Astrocyte of the cerebellum (primary cell): ENCODE measurements at regions not wholly inside any gene's neighbourhood (a gene's known extent, or its start where the extent isn't known, plus 50 kb on each side); places are given as distances from the start of the nearest gene placed in this dataset.

Experiments used
- DNase-seq: peaks from one replicate; pipeline ENCODE4 v3.0.0-alpha.2; 2011; ENCODE audit warnings: low read depth
- H3K4me3 ChIP-seq: 2 replicates; pipeline ENCODE4 v1.5.1; 2011; ENCODE audit warnings: mild to moderate bottlenecking, low read depth, low read length, moderate library complexity
- CTCF ChIP-seq: IDR thresholded peaks from 2 replicates; pipeline ENCODE4 v1.5.1; 2012; ENCODE audit warnings: low read length, low read depth, moderate library complexity, mild to moderate bottlenecking; ENCODE audit errors: missing control alignments
- in situ Hi-C: cut with HindIII; loops from 2 replicates; pipeline ENCODE4 v1.10.0; 2017; ENCODE audit warnings: low sequenced_read_pairs

- TF ChIP-seq CTCF, result no peak
- DNase-seq, result no peak
- no peak overlapping the region for H3K4me3 ChIP-seq
- in situ Hi-C loops, result no loop called here
Measured at GRCh38 chr2:167501618-167502017, 613.3 kb downstream of the XIRP2 start.

DNA sequence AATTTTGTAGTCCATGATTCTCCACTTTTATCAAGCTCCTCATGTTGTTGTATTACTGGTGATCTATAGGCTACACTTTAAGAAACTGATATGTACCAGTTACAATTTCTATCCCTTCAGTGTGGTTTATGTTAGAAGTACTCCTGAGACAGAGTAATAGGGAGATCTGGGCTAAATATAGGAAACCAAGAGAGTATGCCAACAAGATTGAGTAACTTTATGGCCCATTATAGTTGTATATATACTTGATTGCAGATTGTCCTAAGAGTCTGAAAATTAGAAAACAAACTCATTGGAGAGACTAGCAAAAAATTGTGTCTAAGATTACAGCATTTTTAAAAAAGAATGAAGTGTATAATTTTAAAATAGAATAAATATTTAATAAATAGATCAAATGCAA is 605.6 kb downstream of the XIRP2 start:
- no peak for DNase-seq
- in situ Hi-C loops, result no loop called here
- TF ChIP-seq CTCF, result no peak
- H3K4me3 ChIP-seq, result no peak overlapping the region

- H3K4me3 ChIP-seq, result no peak overlapping the region
- in situ Hi-C loops, result no loop called here
- no peak for TF ChIP-seq CTCF
- peak; percentile 8 for DNase-seq
Measured at GRCh38 chr2:167492486-167492885, 604.2 kb downstream of the XIRP2 start.

GRCh38 chr2:167491788-167492187 is 603.5 kb downstream of the XIRP2 start:
- no peak for DNase-seq
- in situ Hi-C loops, result no loop called here
- H3K4me3 ChIP-seq, result no peak overlapping the region
- no peak for TF ChIP-seq CTCF

GRCh38 chr2:167490455-167490854 is 602.2 kb downstream of the XIRP2 start:
- H3K4me3 ChIP-seq, result no peak overlapping the region
- TF ChIP-seq CTCF, result no peak
- no peak for DNase-seq
- in situ Hi-C loops, result no loop called here

- in situ Hi-C loops, result no loop called here
- TF ChIP-seq CTCF, result no peak
- no peak overlapping the region for H3K4me3 ChIP-seq
- peak; percentile 3 for DNase-seq
Measured at GRCh38 chr2:167489325-167489724, 601.0 kb downstream of the XIRP2 start.

DNA sequence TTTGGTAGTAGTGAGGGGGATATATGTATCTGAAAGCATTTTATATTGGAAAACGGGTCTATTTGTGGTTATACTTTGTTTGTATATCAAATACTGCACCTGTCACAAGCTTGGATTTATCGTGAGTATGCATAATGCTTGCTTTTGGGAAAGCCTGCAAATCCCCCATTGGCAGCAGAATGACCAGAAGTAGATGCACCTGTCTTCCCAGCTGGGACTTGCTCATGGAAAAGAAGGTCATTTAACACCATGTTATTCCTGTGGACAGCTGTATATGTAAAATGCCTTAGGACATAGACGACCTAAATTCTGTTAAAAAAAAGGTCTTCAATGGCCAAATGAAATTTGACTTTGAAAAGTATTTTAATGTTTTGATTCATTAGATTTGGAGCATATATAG is 599.4 kb downstream of the XIRP2 start:
- no peak for DNase-seq
- H3K4me3 ChIP-seq, result no peak overlapping the region
- no peak for TF ChIP-seq CTCF
- in situ Hi-C loops, result no loop called here
